ENCODE measurements at regions not wholly inside any gene's neighbourhood (a gene's known extent, or its start where the extent isn't known, plus 50 kb on each side); places are given as distances from the start of the nearest gene placed in this dataset.

- Histone ChIP-seq H3K9me3 (no peaks in the 10 kb centered on the region), H3K27ac (replicated peaks in 1 of 4) (peak overlapping the region in 3 of 4 donors; percentile 5 to 50 (median 37)), H3K4me3 (no peak overlapping the region), H3K27me3 (no peaks in the 10 kb centered on the region), H3K36me3 (no peaks in the 10 kb centered on the region), H3K4me1 (peaks cover 11 to 24% (median 24%) of the 10 kb centered on the region in 4 donors)
- DNase-seq (ENCODE audit: extremely low spot score) = no peak
- no peak for TF ChIP-seq CTCF (IDR thresholded peaks at IDR 0.05)
- no peak for TF ChIP-seq EP300 (IDR thresholded peaks at IDR 0.05)
- TF ChIP-seq POLR2A (IDR thresholded peaks at IDR 0.05; ENCODE audit: low read depth) = no peak
- no peak for TF ChIP-seq POLR2AphosphoS5 (IDR thresholded peaks at IDR 0.05)
- intact Hi-C loops (cut with DNase I) = no loop called here
These were observed 419.8 kb downstream of the CETN3 start for GRCh38 chr5:89989776-89990175.

- Histone ChIP-seq H3K27ac (replicated peaks in 1 of 4) (peak overlapping the region; percentile 5 to 50 (median 31)), H3K27me3 (no peaks in the 10 kb centered on the region), H3K4me1 (peaks cover 11 to 24% (median 24%) of the 10 kb centered on the region in 4 donors), H3K4me3 (no peak overlapping the region), H3K9me3 (no peaks in the 10 kb centered on the region), H3K36me3 (no peaks in the 10 kb centered on the region)
- TF ChIP-seq EP300 (IDR thresholded peaks at IDR 0.05) = peak; percentile 11
- TF ChIP-seq POLR2A (IDR thresholded peaks at IDR 0.05; ENCODE audit: low read depth) = no peak
- intact Hi-C loops (cut with DNase I) = no loop called here
- WGBS = 41% methylated on average over 5 of the region's 5 CpGs
- DNase-seq (ENCODE audit: extremely low spot score) = no peak
These were observed 420.4 kb downstream of the CETN3 start for GRCh38 chr5:89988998-89989655.

- intact Hi-C loops (cut with DNase I) = no loop called here
- no peak for DNase-seq (ENCODE audit: extremely low spot score)
- H3K36me3 ChIP-seq = no peaks in the 10 kb centered on the region
- WGBS = 59% methylated on average over 5 of the region's 5 CpGs
- TF ChIP-seq EP300 (IDR thresholded peaks at IDR 0.05) (no peak), POLR2AphosphoS5 (IDR thresholded peaks at IDR 0.05) (no peak), POLR2A (IDR thresholded peaks at IDR 0.05; ENCODE audit: low read depth) (no peak), CTCF (IDR thresholded peaks at IDR 0.05) (no peak)
- H3K27me3 ChIP-seq = no peaks in the 10 kb centered on the region
- peaks cover 11 to 24% (median 24%) of the 10 kb centered on the region in 4 donors for H3K4me1 ChIP-seq
- no peaks in the 10 kb centered on the region for H3K9me3 ChIP-seq
- no peak overlapping the region for H3K4me3 ChIP-seq
- peak overlapping the region in 3 of 4 donors; percentile 29 to 50 (median 33) for H3K27ac ChIP-seq (replicated peaks in 1 of 4)
These were observed 421.3 kb downstream of the CETN3 start for GRCh38 chr5:89988129-89988810.

- Histone ChIP-seq H3K27me3 (no peaks in the 10 kb centered on the region), H3K27ac (replicated peaks in 1 of 4) (no peak overlapping the region), H3K4me3 (no peak overlapping the region), H3K9me3 (no peaks in the 10 kb centered on the region), H3K36me3 (no peaks in the 10 kb centered on the region), H3K4me1 (peaks cover 1 to 3% (median 3%) of the 10 kb centered on the region in 4 donors)
- intact Hi-C loops (cut with DNase I) = no loop called here
- no peak for DNase-seq (ENCODE audit: extremely low spot score)
- no peak for TF ChIP-seq POLR2AphosphoS5 (IDR thresholded peaks at IDR 0.05)
- TF ChIP-seq EP300 (IDR thresholded peaks at IDR 0.05) = no peak
- TF ChIP-seq POLR2A (IDR thresholded peaks at IDR 0.05; ENCODE audit: low read depth) = no peak
- no peak for TF ChIP-seq CTCF (IDR thresholded peaks at IDR 0.05)
- WGBS = 76% methylated on average over 5 of the region's 5 CpGs
These were observed 426.3 kb downstream of the CETN3 start for GRCh38 chr5:89983216-89983615.

- no peak for DNase-seq (ENCODE audit: extremely low spot score)
- Histone ChIP-seq H3K27me3 (no peaks in the 10 kb centered on the region), H3K36me3 (no peaks in the 10 kb centered on the region), H3K9me3 (no peaks in the 10 kb centered on the region), H3K27ac (replicated peaks in 1 of 4) (no peak overlapping the region), H3K4me1 (no peaks in the 10 kb centered on the region), H3K4me3 (no peak overlapping the region)
- no peak for TF ChIP-seq POLR2A (IDR thresholded peaks at IDR 0.05; ENCODE audit: low read depth)
- no peak for TF ChIP-seq CTCF (IDR thresholded peaks at IDR 0.05)
- TF ChIP-seq POLR2AphosphoS5 (IDR thresholded peaks at IDR 0.05) = no peak
- TF ChIP-seq EP300 (IDR thresholded peaks at IDR 0.05) = no peak
- 81% methylated on average over 6 of the region's 6 CpGs for WGBS
- intact Hi-C loops (cut with DNase I) = no loop called here
These were observed 427.4 kb downstream of the CETN3 start for GRCh38 chr5:89981878-89982773.

All from esophagus muscularis mucosa (tissue), 4 donors.